Activated CD4-positive, alpha-beta T cell treated with anti-CD3 and anti-CD28 coated beads, Interleukin-2, amount 50 U/mL, for 16 hours (primary cell): ENCODE measurements at regions not wholly inside any gene's neighbourhood (a gene's known extent, or its start where the extent isn't known, plus 50 kb on each side); places are given as distances from the start of the nearest gene placed in this dataset.
"Not testable (repeated sequence)": the region's sequence is repeated elsewhere in the genome, so short reads cannot be mapped to it uniquely, and the experiment has no call there.

Experiments
- DNase-seq: peaks from one replicate; pipeline ENCODE4 v3.0.0-alpha.2; 2020

- no peak for DNase-seq
Measured at GRCh38 chr7:80082213-80082612, 52.4 kb upstream of the GNAI1 start.

DNA sequence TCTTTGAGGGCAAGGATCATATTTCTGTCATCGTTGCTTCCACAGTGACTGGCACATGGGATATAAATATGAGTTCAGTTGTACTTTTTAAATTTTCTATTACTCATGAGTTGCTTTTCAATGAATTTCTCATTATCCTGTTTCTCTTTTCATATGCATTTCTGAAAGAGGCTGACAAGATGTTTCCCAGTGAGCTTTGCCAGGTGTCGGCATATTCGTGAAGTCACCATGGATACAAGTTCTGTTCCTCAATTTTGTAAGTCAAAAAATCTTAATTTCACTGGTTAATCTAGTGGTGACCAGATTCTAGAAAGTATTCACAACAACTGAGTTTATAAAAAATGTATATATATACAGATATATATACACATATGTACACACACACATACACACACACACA is 55.7 kb upstream of the GNAI1 start:
- DNase-seq: no peak

DNA sequence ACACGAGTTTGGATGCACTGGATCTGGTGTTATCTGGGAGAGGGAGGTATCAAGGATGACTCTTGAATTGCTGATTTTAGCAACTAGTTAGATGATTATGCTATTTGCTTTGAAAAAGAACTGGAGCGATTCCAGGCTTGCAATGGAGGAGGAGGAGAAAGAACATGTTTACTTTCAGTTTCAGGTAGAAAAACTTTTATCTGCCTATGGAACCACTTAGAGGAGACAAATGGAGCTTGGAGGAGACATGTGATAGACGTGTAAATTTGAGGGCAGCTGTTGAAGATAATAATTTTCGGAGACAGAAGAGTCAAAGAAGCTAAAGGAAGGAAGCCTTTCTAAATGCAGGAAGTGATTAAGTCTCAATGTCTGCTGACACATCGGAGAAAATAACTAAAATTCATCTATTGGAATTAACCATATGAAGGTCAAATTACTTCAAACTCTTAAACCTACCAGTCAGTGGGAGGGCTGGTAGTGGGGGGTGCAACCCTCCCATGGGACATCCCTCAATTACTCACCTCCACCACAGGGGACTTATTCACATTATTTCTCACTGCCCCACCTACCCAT is 56.4 kb upstream of the GNAI1 start:
- no peak for DNase-seq

- DNase-seq: no peak
Measured at GRCh38 chr7:80070391-80070790, 64.2 kb upstream of the GNAI1 start.

- DNase-seq: no peak
Measured at GRCh38 chr7:80066639-80067038, 68.0 kb upstream of the GNAI1 start.

- DNase-seq: no peak
Measured at GRCh38 chr7:80063834-80064233, 70.8 kb upstream of the GNAI1 start.

DNA sequence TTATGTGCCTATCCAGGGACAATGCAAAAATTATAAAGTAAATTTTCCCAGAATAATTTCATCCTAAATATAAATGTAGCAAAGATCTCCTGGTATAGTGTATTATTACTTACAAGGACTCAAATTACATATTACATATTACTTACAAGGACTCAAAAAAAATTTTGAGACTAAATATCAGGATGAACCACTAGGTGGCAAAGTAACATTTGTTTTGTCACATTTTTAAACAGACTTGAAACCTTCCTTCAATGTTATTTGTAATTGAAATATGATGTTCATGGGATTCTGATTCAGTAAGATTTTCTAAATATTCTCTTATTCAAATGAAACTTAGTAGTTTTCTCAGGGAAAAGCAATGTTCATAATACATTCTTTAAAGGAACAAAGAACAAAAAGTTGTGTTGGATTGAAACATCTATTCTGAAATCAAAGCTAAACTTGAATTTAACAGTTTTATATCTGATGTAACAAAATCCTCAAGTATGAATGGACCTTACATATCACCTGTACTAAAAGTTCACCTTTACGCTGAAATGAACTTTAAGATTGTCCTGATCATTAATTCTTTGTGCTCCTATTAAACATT is 74.3 kb upstream of the GNAI1 start:
- DNase-seq: peak; percentile 21

DNA sequence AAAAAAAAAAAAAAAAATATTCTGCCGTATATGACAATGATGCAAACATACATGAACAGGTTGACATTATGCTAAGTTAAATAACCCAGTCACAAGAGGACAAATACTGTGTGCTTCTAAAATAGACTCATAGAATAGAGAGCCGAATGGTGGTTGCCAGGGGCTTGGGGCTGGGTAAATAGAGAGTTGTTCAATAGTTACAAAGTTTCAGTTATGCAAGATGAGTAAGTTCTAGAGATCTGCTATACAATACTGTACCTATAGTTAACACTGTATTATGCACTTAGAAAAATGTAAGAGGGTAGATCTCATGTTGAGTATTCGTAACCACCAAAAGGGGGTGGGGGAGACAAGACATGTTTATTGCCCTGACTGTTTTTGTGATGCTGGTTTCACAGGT is 77.1 kb upstream of the GNAI1 start:
- DNase-seq: peak; percentile 4

- no peak for DNase-seq
Measured at GRCh38 chr7:80054356-80054755, 80.3 kb upstream of the GNAI1 start.

GRCh38 chr7:80053124-80053523 is 81.5 kb upstream of the GNAI1 start:
- DNase-seq: no peak

DNA sequence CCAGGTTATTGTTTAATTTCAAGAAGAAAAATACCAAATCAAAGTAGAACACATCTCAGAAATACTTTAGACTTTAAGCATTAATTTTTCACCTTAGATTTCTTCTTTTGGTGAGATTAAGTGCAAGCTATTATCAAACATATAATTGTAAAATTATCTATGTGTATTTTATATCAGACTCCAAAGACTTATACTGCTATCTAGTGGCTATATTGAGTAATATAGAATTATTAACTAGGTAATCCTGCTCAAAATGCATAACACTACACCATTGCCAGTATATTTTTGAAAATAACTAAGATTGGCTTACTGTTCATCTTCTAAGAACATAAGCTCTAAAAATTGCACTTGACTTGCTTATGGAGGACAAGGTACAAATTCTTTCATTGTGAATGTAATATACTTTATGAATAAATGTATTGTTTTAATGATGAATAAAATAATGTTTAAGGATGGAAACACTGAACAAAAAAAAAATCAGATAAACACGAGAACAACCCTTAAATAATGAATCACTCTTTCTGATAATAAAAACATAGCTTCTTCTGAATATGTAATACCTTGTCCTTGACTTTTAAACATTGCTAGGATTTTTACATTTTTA is 86.7 kb upstream of the GNAI1 start:
- DNase-seq: no peak

DNA sequence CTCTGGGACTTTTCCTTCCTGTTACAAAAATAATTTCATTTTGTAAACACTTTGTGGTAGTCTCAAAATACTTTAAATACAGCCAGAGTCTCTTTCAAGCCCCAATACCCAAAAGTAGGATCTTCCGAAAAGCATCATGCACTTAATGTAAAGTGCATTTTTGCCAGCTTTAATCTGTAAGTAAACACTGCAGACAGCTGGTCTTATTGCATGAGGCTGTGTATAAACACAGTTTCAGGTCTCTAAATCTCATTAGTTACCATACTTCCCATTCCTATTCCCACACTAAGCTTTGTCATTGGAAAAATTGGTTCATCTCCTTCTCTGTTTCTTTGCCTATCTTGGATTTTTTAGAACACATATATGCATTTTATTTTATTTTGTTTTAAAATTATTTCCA is 87.6 kb upstream of the GNAI1 start:
- DNase-seq: no peak

GRCh38 chr7:80044796-80045195 is 89.8 kb upstream of the GNAI1 start:
- DNase-seq: no peak

GRCh38 chr7:80040752-80041151 is 93.9 kb upstream of the GNAI1 start:
- no peak for DNase-seq

DNA sequence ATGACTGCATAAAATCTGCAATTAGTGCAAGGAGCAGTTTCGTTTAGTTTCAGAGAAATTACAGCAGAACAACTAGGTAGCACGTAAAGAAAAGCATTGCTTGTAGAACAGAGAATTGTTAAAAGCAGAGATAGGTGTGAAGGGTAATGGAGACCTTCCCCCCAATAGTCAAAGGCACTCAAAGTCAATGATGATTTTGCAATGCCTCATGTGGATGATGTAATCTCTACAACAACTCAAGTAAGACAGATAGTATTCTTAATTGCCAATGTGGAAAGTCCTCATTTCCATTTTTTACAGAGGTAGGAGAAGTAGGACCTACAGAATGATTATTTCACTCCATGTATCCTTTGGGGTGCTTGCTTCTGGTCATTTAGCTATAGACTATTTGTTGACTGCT is 94.3 kb upstream of the GNAI1 start:
- no peak for DNase-seq

DNA sequence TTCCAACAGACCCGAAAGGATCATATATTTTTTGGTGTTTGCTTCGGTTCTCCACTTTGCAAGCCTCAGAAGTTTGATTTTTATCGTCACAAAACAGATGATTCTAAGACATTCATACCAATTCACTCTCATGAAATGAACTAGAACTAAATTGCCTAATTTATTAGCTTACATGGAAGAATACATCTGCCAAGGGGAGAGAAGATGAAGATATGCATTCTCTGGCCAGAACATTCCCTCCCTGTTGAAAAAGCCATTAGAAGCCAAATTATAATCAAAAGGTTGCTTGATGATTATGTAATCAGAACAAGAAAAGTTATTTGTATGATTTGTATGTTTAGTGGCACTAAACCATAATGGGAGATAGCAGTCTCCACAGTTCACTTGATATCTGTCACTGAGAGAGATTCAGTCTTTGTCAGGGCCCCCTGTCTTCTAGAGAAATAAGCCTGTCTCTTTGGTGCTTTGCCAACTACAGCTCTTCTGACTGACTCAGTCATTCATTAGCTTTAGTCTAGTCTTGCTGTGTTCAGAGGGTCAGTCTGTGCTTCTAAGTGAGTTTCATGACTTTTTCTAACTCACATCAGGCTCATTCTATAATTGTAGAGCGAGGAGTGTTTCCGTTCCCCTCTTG is 95.3 kb upstream of the GNAI1 start:
- DNase-seq: no peak

GRCh38 chr7:80037689-80038088 is 96.9 kb upstream of the GNAI1 start:
- DNase-seq: no peak

GRCh38 chr7:80036107-80036506 is 98.5 kb upstream of the GNAI1 start:
- no peak for DNase-seq

DNA sequence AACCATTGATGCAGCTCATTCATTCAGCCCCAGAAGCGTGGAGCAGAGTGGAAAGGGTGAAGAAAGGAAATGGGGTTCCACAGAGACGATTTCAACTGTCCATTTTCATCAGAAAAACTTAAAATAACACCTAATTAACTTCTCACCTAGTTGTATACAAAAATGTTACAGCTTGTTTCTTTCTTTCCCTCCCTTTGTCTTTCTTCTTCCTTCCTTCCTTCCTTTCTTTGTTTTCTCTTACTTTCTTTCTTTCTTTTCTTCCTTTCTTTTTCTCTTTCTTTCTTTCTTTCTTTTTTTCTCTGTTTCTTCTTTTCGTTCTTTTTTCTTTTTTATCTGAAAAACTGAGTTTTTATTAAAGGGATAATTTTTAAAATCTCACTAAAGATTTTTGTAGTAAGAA is 105.9 kb upstream of the GNAI1 start:
- DNase-seq: no peak

GRCh38 chr7:80027611-80028173 is 106.9 kb upstream of the GNAI1 start:
- DNase-seq: no peak

DNA sequence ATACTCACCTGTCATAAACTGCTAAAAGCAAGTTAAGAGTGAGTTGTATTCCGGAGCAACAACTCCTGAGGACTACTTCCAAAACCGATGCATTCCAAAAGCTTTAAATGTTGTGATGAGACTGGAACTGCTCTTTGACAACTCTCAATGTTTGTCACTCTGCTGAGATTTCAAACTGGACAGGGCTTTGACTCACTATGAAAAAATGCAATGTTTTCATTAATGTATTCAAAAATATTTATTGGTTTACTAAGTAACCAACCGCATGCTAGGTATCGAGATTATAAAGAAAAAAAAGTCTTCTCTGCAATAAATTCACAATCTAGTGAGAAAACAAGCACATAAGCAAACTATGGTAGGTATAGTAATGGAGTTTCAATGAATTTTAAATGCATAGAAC is 107.9 kb upstream of the GNAI1 start:
- DNase-seq: no peak

DNA sequence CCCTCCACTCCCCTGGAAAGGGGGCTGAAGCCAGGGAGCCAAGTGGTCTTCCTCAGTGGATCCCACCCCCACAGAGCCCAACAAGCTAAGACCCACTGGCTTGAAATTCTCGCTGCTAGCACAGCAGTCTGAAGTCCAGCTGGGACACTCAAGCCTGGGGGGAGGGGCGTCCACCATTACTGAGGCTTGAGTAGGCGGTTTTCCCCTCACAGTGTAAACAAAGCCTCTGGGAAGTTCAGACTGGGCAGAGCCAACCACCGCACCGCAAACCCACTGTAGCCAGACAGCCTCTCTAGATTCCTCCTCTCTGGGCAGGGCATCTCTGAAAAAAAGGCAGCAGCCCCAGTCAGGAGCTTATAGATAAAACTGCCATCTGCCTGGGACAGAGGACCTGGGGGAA is 114.4 kb upstream of the GNAI1 start:
- not testable (repeated sequence) for DNase-seq

DNA sequence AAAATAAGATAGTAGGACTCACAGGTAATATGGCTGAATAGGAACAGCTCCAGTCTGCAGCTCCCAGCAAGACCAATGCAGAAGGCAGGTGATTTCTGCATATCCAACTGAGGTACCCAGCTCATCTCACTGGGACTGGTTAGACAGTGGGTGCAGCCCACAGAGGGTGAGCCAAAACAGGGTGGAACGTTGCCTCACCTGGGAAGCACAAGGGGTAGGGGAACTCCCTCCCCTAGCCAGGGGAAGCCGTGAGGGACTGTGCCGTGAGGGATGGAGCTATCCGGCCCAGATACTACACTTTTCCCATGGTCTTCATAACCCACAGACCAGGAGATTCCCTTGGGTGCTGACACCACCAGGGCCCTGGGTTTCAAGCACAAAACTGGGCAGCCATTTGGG is 114.8 kb upstream of the GNAI1 start:
- DNase-seq: not testable (repeated sequence)
